AG04450 (cell line): ENCODE measurements at regions not wholly inside any gene's neighbourhood (a gene's known extent, or its start where the extent isn't known, plus 50 kb on each side); places are given as distances from the start of the nearest gene placed in this dataset.

ENCODE experiments used
- CTCF ChIA-PET: fragments of 300-600, 350-600 bp; formaldehyde crosslinking; extraction: SDS; loops from one replicate; lab custom pipeline; 2022; ENCODE audit warnings: antibody characterized with exemption, inconsistent platforms; lab: Charles Lee
- POLR2A ChIA-PET: fragments of 350-600 bp; formaldehyde crosslinking; extraction: SDS; loops from one replicate; lab custom pipeline; 2021; ENCODE audit warnings: antibody characterized with exemption, inconsistent platforms; lab: Yijun Ruan, JAX
- DNase-seq: peaks from one replicate; pipeline ENCODE4 v3.0.0-alpha.2; 2011; ENCODE audit warnings: low read depth, low spot score
- H3K27ac ChIP-seq: one replicate; pipeline ENCODE4 v1.5.1; 2012; ENCODE audit warnings: low read depth, low read length, control low read depth
- H3K27me3 ChIP-seq: one replicate; pipeline ENCODE4 v1.6.0; 2012; ENCODE audit warnings: low read length; ENCODE audit not compliant: control insufficient read depth, insufficient read depth
- H3K4me3 ChIP-seq: 2 replicates; pipeline ENCODE4 v1.5.1; 2011; ENCODE audit warnings: mild to moderate bottlenecking, low read depth, low read length, control low read depth
- H3K9me3 ChIP-seq: 2 replicates; pipeline ENCODE4 v1.5.1; 2012; ENCODE audit warnings: low read length; ENCODE audit not compliant: control insufficient read depth, insufficient read depth
- CTCF ChIP-seq: IDR thresholded peaks from 2 replicates; pipeline ENCODE4 v1.5.1; 2011; ENCODE audit warnings: low read depth, low read length, control low read depth, inconsistent platforms

- TF ChIP-seq CTCF, result no peak
- no peak for DNase-seq
- H3K27ac ChIP-seq, result no peak overlapping the region
- H3K9me3 ChIP-seq, result no peaks in the 10 kb centered on the region
- POLR2A ChIA-PET, result no interaction called here
- no peak overlapping the region for H3K4me3 ChIP-seq
- CTCF ChIA-PET, result interaction anchor here (0.6 kb wide), 1 partner anchor 248 kb away, joined by 4 read pairs; no protein-coding TSS in a partner anchor
- no peaks in the 10 kb centered on the region for H3K27me3 ChIP-seq
These were observed 469.1 kb downstream of the CBLN2 start for GRCh38 chr18:72075040-72075439.

GRCh38 chr18:72063001-72063400, 481.1 kb downstream of the CBLN2 start:
- DNase-seq, result no peak
- POLR2A ChIA-PET, result no interaction called here
- H3K27me3 ChIP-seq, result no peaks in the 10 kb centered on the region

GRCh38 chr18:72058851-72059250, 485.3 kb downstream of the CBLN2 start:
- Histone ChIP-seq H3K27ac (no peak overlapping the region), H3K9me3 (peaks cover 2% of the 10 kb centered on the region; the same call in 1 of the 2 replicates), H3K4me3 (no peak overlapping the region), H3K27me3 (no peaks in the 10 kb centered on the region)
- ChIA-PET CTCF (no interaction called here), POLR2A (no interaction called here)
- TF ChIP-seq CTCF, result no peak
- no peak for DNase-seq

More at GRCh38 chr18:72063001-72063400, 481.1 kb downstream of the CBLN2 start:
- CTCF ChIA-PET, result no interaction called here
- Histone ChIP-seq H3K4me3 (no peak overlapping the region), H3K9me3 (no peaks in the 10 kb centered on the region; the same call in 1 of the 2 replicates), H3K27ac (no peak overlapping the region)
- no peak for TF ChIP-seq CTCF

- TF ChIP-seq CTCF, result no peak
- Histone ChIP-seq H3K27me3 (no peaks in the 10 kb centered on the region), H3K27ac (no peak overlapping the region), H3K4me3 (no peak overlapping the region), H3K9me3 (peaks cover 2% of the 10 kb centered on the region; the same call in 1 of the 2 replicates)
- POLR2A ChIA-PET, result no interaction called here
- CTCF ChIA-PET, result no interaction called here
- DNase-seq, result no peak
These were observed 488.0 kb downstream of the CBLN2 start for GRCh38 chr18:72056171-72056570.

- no peak for TF ChIP-seq CTCF
- Histone ChIP-seq H3K27me3 (no peaks in the 10 kb centered on the region), H3K27ac (no peak overlapping the region), H3K9me3 (no peaks in the 10 kb centered on the region), H3K4me3 (no peak overlapping the region)
- ChIA-PET CTCF (no interaction called here), POLR2A (no interaction called here)
- DNase-seq, result no peak
These were observed 502.7 kb downstream of the CBLN2 start for GRCh38 chr18:72041313-72042032.
